Tibial nerve (tissue), 4 donors: ENCODE measurements at regions not wholly inside any gene's neighbourhood (a gene's known extent, or its start where the extent isn't known, plus 50 kb on each side); places are given as distances from the start of the nearest gene placed in this dataset.

Experiments
- EP300 ChIP-seq, 2 donors: sonication (generic); formaldehyde crosslinking; IDR thresholded peaks; one replicate each; pipeline ENCODE4 v1.6.1; 2017; ENCODE audit warnings: antibody characterized with exemption in 2 of 2, mild to moderate bottlenecking in 1 of 2
- POLR2A ChIP-seq, 2 donors: fragments of 450-650 bp; IDR thresholded peaks; one replicate each; pipeline ENCODE4 v1.6.1; 2017; ENCODE audit warnings: antibody characterized with exemption in 2 of 2, mild to moderate bottlenecking in 2 of 2, moderate library complexity in 2 of 2
- TF ChIP-seq, protein P1 (sequence below), 5 experiments: fragments of 200-600 bp in 3 of 5; fragments of 450-650 bp in 2 of 5; sonication (generic) in 3 of 5; IDR thresholded peaks; one replicate each; pipeline ENCODE4 v1.5.1; 2016 to 2019; ENCODE audit warnings: antibody characterized with exemption in 5 of 5, mild to moderate bottlenecking in 3 of 5, moderate library complexity in 2 of 5

DNA sequence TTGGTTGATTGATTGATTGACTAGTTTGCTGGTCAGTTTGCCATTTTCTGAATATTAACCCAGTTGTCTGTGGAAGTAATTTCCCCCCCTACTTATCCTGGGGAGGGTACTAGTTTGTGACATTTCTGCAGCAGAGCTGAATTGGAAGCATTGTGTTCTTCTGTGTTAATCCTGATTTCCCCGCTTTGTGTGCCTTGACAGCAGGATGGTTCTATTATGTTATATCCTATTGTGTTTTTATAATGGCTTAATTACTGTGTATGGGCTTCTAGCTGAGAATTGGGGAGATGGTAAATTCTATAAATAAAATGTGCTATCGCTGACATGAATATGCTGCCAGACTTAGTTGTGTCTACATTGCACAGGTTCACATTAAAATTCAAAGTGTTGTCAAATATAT, 499.7 kb downstream of the COG6 start:
- TF ChIP-seq, protein P1, sequence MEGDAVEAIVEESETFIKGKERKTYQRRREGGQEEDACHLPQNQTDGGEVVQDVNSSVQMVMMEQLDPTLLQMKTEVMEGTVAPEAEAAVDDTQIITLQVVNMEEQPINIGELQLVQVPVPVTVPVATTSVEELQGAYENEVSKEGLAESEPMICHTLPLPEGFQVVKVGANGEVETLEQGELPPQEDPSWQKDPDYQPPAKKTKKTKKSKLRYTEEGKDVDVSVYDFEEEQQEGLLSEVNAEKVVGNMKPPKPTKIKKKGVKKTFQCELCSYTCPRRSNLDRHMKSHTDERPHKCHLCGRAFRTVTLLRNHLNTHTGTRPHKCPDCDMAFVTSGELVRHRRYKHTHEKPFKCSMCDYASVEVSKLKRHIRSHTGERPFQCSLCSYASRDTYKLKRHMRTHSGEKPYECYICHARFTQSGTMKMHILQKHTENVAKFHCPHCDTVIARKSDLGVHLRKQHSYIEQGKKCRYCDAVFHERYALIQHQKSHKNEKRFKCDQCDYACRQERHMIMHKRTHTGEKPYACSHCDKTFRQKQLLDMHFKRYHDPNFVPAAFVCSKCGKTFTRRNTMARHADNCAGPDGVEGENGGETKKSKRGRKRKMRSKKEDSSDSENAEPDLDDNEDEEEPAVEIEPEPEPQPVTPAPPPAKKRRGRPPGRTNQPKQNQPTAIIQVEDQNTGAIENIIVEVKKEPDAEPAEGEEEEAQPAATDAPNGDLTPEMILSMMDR (IDR thresholded peaks at IDR 0.05) = no peak
- TF ChIP-seq POLR2A (IDR thresholded peaks at IDR 0.05) (no peak), EP300 (IDR thresholded peaks at IDR 0.05) (no peak)
